ENCODE measurements at regions not wholly inside any gene's neighbourhood (a gene's known extent, or its start where the extent isn't known, plus 50 kb on each side); places are given as distances from the start of the nearest gene placed in this dataset.
"Not testable (repeated sequence)": the region's sequence is repeated elsewhere in the genome, so short reads cannot be mapped to it uniquely, and the experiment has no call there.

DNA sequence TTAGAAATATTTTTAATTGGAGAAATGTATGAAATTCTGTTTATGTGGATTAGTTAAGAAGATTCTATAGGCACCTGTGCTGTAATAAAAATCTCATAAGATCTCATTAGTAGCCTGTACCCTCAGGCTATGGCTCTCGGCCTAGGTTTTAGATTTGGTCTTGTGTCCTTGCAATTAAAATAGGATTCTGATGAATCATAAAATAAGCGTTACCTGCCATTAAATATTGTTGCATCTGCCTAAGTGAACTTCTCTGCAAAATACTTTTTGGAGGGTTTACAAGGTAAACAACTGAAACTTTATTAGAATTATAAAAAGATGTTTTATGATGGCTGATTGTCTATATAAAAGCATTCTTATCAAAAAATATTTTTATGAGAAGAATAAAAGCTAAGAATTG, 804.1 kb upstream of the ANO3 start:
- no peak for DNase-seq

DNA sequence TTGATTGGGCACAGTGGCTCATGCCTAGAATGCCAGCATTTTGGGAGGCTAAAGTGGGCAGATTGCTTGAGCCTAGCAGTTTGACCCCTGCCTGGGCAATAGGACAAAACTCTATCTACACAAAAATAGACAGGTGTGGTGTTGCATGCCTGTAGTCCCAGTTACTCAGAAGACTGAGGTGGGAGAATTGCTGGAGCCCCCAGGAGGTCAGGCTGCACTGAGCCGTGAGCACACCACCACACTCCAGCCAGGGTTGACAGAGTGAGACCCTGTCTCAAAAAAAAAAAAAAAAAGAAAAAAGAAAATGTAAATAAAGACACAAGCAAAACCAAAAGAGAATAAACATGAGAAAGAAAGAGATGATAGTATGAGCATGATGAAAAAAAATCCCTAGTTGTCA, 802.4 kb upstream of the ANO3 start:
- no peak for DNase-seq

GRCh38 chr11:25535467-25536272, 796.3 kb upstream of the ANO3 start:
- DNase-seq, result no peak

GRCh38 chr11:25536289-25536688, 795.6 kb upstream of the ANO3 start:
- DNase-seq, result no peak

- no peak for DNase-seq
Observed at GRCh38 chr11:25537393-25537792, 794.5 kb upstream of the ANO3 start.

DNA sequence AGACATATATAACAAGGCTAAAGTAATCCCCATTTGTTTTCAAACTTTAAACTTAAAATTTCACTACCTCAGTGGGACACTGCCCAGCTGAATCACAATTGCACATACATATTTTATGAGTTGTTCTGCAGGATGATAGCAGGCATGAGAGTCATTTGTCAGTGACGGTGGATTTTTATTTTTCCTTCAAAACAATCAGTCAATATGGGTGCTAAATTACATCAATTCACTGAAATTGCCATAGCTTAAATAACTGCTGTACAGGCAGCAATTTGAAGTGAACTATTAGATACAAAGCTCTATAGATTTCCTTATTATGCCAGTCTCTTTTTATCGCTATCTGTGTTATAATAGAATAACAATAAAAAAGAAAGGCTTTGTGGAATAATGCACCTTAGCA, 784.6 kb upstream of the ANO3 start:
- no peak for DNase-seq

DNA sequence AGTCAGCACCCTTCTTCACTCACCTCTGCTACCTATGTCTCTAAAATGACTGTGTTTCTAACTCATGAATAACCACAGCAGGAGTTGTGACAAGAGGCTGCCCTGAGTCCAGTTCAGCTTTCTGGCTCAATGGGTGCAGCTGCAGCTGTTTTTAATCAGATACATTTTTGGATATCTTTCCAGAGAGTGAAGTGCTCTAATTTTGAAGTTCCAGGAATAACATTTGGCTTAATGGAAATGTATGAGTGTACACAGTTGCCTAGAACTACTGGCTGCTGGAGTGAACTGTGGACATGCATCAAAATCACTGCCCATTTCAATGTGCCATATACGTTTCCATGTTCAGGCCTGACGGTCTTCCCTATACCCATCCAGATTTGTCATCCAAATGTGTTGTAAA, 769.5 kb upstream of the ANO3 start:
- DNase-seq, result no peak

- DNase-seq, result no peak
Observed at GRCh38 chr11:25565846-25566245, 766.1 kb upstream of the ANO3 start.

GRCh38 chr11:25566298-25567200, 765.4 kb upstream of the ANO3 start:
- no peak for DNase-seq

- no peak for DNase-seq
Observed at GRCh38 chr11:25576320-25576719, 755.6 kb upstream of the ANO3 start.

GRCh38 chr11:25579554-25579953, 752.4 kb upstream of the ANO3 start:
- not testable (repeated sequence) for DNase-seq

GRCh38 chr11:25583596-25583995, 748.3 kb upstream of the ANO3 start:
- DNase-seq, result no peak

- DNase-seq, result no peak
Observed at GRCh38 chr11:25587496-25587895, 744.4 kb upstream of the ANO3 start.

GRCh38 chr11:25593221-25593620, 738.7 kb upstream of the ANO3 start:
- DNase-seq, result no peak

DNA sequence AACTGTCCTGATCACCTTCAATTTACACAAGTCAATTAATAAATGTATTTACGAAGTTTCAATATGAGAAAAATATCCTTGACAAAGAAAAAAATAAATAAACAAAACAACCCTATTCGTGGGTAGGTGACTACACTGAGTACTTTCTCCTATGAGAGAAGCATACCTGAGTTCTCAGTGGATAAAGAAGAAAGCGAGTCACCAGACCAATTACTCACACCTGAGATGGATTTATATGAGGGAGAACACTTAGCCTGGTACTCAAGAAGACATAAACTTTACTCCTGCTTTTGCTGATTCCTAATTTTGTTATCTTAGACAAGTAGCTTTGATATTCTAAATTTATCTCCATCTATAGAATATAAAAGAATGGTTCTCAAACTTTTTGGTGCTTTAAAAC, 735.2 kb upstream of the ANO3 start:
- no peak for DNase-seq

- DNase-seq, result no peak
Observed at GRCh38 chr11:25597696-25598095, 734.2 kb upstream of the ANO3 start.

- no peak for DNase-seq
Observed at GRCh38 chr11:25602149-25602548, 729.8 kb upstream of the ANO3 start.

DNA sequence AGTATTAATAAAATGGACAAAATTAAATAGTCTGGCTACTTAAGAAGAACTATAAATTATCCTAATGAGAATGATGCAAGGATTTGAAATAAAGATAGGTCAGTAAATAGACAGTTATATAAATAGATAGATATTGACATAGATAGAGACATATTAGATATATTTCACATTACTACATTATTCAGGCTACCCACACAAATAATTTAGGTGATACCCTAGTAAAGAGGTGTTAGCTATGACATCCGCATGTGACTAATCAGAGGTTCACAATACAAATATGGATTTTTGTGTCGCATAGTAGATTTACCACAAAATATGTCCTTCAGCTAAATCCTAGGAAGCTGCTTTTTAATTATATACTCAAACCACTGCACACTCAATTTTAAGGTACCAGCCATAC, 729.0 kb upstream of the ANO3 start:
- DNase-seq, result no peak

DNA sequence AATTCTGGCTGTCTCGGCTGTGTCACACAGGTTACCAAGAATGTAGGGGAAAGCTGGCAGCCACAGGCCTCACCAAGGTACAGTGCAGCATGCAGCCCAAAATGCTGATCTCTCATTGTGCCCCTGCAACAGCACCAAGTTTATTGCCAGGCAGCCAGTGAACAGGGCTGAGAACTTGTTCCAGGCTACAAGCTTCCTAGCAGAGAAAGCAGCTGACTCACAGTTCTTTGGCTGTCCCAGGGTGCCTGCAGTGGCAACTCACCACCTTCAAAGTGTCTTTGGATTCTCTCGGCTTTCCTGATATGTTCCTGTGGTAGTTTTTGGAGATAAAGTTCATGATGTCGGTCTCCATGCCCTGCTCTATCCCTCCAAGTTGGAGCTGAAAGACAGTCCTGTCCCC, 719.1 kb upstream of the ANO3 start:
- no peak for DNase-seq

- no peak for DNase-seq
Observed at GRCh38 chr11:25613451-25613850, 718.5 kb upstream of the ANO3 start.

GRCh38 chr11:25613865-25614264, 718.1 kb upstream of the ANO3 start:
- DNase-seq, result no peak

GRCh38 chr11:25615069-25615468, 716.9 kb upstream of the ANO3 start:
- no peak for DNase-seq

DNA sequence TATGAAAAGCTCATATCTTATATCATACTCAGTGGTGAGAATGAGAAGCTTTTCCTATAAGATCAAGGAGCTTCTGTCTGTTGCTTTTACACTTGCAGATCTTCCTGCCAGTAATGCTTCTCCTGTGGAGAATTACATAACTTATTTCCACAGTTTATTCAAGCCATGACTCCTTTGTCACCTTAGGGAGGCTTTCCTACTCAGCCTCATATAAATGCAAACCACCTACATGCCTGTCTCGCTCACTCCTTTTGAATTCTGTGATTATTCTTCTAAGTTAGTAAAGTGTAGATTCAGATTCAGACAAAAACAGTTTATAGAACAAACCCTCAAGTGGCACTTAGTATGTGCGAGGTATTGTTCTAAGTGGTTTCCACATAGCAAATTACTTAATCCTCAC, 716.1 kb upstream of the ANO3 start:
- DNase-seq, result no peak

DNA sequence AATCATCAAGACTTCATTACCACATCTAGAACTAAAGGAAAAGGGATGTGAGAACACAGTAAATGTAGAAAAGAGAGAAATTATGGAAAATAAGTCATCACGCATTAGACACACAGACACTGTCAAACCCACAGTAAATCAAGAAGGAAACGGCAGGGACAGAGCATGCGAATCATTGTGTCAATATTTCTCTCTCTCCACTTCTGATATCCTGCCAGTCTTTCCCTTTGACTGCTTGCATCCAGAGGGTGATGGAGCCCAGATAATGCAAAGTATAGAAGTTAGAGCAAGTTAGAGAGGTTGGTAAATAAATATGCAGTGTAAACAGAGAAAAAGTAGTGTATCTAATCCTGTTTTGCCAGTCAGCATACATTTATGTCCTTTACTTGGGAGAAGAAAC, 706.8 kb upstream of the ANO3 start:
- DNase-seq, result no peak
